GM21528 (cell line): ENCODE measurements at regions not wholly inside any gene's neighbourhood (a gene's known extent, or its start where the extent isn't known, plus 50 kb on each side); places are given as distances from the start of the nearest gene placed in this dataset.

Source experiments
- ATAC-seq: cut with Tn5 transposase; IDR thresholded peaks from one replicate; pipeline ENCODE4 v1.9.1; 2021; ENCODE audit warnings: mild to moderate bottlenecking, moderate library complexity; ENCODE audit not compliant: unreplicated experiment, low FRiP score

GRCh38 chr6:139550361-139550760, 175.9 kb upstream of the CITED2 start:
- no peak for ATAC-seq

- ATAC-seq = no peak
Measured at GRCh38 chr6:139549561-139550070, 175.2 kb upstream of the CITED2 start.

GRCh38 chr6:139547804-139548203, 173.4 kb upstream of the CITED2 start:
- ATAC-seq = no peak

GRCh38 chr6:139547122-139547776, 172.8 kb upstream of the CITED2 start:
- no peak for ATAC-seq

- ATAC-seq = no peak
Measured at GRCh38 chr6:139546106-139546472, 171.6 kb upstream of the CITED2 start.

GRCh38 chr6:139545206-139546105, 171.0 kb upstream of the CITED2 start:
- ATAC-seq = no peak

- no peak for ATAC-seq
Measured at GRCh38 chr6:139544701-139545057, 170.2 kb upstream of the CITED2 start.

- ATAC-seq = no peak
Measured at GRCh38 chr6:139542351-139542750, 167.9 kb upstream of the CITED2 start.

- no peak for ATAC-seq
Measured at GRCh38 chr6:139540894-139541293, 166.4 kb upstream of the CITED2 start.

- ATAC-seq = no peak
Measured at GRCh38 chr6:139540276-139540675, 165.8 kb upstream of the CITED2 start.

GRCh38 chr6:139539852-139540251, 165.4 kb upstream of the CITED2 start:
- no peak for ATAC-seq

GRCh38 chr6:139538366-139538765, 163.9 kb upstream of the CITED2 start:
- ATAC-seq = no peak

GRCh38 chr6:139536751-139537617, 162.5 kb upstream of the CITED2 start:
- no peak for ATAC-seq

- ATAC-seq = no peak
Measured at GRCh38 chr6:139534472-139535115, 160.1 kb upstream of the CITED2 start.

- ATAC-seq = no peak
Measured at GRCh38 chr6:139533573-139534471, 159.4 kb upstream of the CITED2 start.

GRCh38 chr6:139533171-139533570, 158.7 kb upstream of the CITED2 start:
- ATAC-seq = no peak

- ATAC-seq = no peak
Measured at GRCh38 chr6:139531148-139532115, 157.0 kb upstream of the CITED2 start.

- ATAC-seq = no peak
Measured at GRCh38 chr6:139530561-139530960, 156.1 kb upstream of the CITED2 start.
